K562 (cell line): ENCODE measurements at regions not wholly inside any gene's neighbourhood (a gene's known extent, or its start where the extent isn't known, plus 50 kb on each side); places are given as distances from the start of the nearest gene placed in this dataset.
A peak's percentile ranks its signal among the peaks of the same experiment; 100 is the strongest.

Source experiments
- BRD9 ChIP-seq: fragments of 450-650 bp; IDR thresholded peaks from 2 replicates; pipeline ENCODE4 v1.6.1; 2018; ENCODE audit warnings: low read depth; ENCODE audit not compliant: partially characterized antibody
- FOXJ2 ChIP-seq: fragments of 200-800 bp; sonication (Bioruptor generic); IDR thresholded peaks from 2 replicates; pipeline ENCODE4 v1.6.1; 2016; ENCODE audit warnings: missing genetic modification characterization, missing compliant biosample characterization
- FOXK1 ChIP-seq: sonication (generic); formaldehyde crosslinking; IDR thresholded peaks from 2 replicates; pipeline ENCODE4 v1.8.0; 2022; ENCODE audit warnings: missing genetic modification reagents, mild to moderate bottlenecking, borderline replicate concordance
- FOXP1 ChIP-seq: sonication (generic); formaldehyde crosslinking; IDR thresholded peaks from 2 replicates; pipeline ENCODE4 v1.8.0; 2022; ENCODE audit warnings: mild to moderate bottlenecking, missing genetic modification reagents
- KLF1 ChIP-seq: fragments of 450-650 bp; IDR thresholded peaks from 2 replicates; pipeline ENCODE4 v1.6.1; 2016; ENCODE audit warnings: missing genetic modification characterization, missing compliant biosample characterization
- MTA2 ChIP-seq: fragments of 450-650 bp; IDR thresholded peaks from 2 replicates; pipeline ENCODE4 v1.6.1; 2016; ENCODE audit warnings: low read depth
- MTA3 ChIP-seq: fragments of 450-650 bp; formaldehyde crosslinking; IDR thresholded peaks from 2 replicates; pipeline ENCODE4 v1.6.1; 2017; ENCODE audit warnings: mild to moderate bottlenecking, borderline replicate concordance
- NR2C2 ChIP-seq, 2 experiments: fragments of 200-800 bp in 1 of 2; sonication (Bioruptor generic) in 1 of 2; sonication (generic) in 1 of 2; formaldehyde crosslinking in 1 of 2; IDR thresholded peaks; 2 replicates each; pipeline versions ENCODE4 v1.6.1 to v1.8.0; 2016 to 2022; ENCODE audit warnings: mild to moderate bottlenecking in 1 of 2, missing compliant biosample characterization in 1 of 2, missing genetic modification characterization in 1 of 2, missing genetic modification reagents in 1 of 2
- RCOR1 ChIP-seq, 2 experiments: IDR thresholded peaks; 2 replicates each; pipeline ENCODE4 v1.6.1; 2012; ENCODE audit warnings: low read depth in 2 of 2, low read length in 2 of 2, borderline replicate concordance in 1 of 2, improper control_type of control experiment in 1 of 2
- SIRT6 ChIP-seq: IDR thresholded peaks from one replicate; pipeline ENCODE4 v1.6.1; 2012; ENCODE audit warnings: low read depth, mild to moderate bottlenecking, control low read depth, inconsistent platforms, low read length, moderate library complexity
- SMAD2 ChIP-seq: fragments of 150-350 bp; IDR thresholded peaks from 2 replicates; pipeline ENCODE4 v1.6.1; 2014; ENCODE audit warnings: low read depth, mild to moderate bottlenecking, low read length
- SP1 ChIP-seq: sonication (generic); formaldehyde crosslinking; IDR thresholded peaks from 2 replicates; pipeline ENCODE4 v1.8.1; 2022; ENCODE audit warnings: mild to moderate bottlenecking, missing genetic modification reagents
- STAT5B ChIP-seq: fragments of 250-450 bp; sonication (Bioruptor Pico); IDR thresholded peaks from 2 replicates; pipeline ENCODE4 v1.8.0; 2021; ENCODE audit warnings: mild to moderate bottlenecking, inconsistent platforms
- TRIM25 ChIP-seq: fragments of 450-650 bp; IDR thresholded peaks from 2 replicates; pipeline ENCODE4 v1.7.0; 2016; ENCODE audit warnings: borderline replicate concordance
- ZKSCAN1 ChIP-seq: fragments of 150-350 bp; IDR thresholded peaks from 2 replicates; pipeline ENCODE4 v1.6.1; 2016; ENCODE audit warnings: low read depth, low read length
- ZNF316 ChIP-seq: fragments of 450-650 bp; IDR thresholded peaks from 2 replicates; pipeline ENCODE4 v1.6.1; 2016
- ZNF41 ChIP-seq: fragments of 250-450 bp; sonication (Bioruptor Pico); conservative IDR thresholded peaks from 2 replicates; pipeline ENCODE4 v1.4.0; 2020; ENCODE audit warnings: mild to moderate bottlenecking
- ZNF57 ChIP-seq: fragments of 450-650 bp; formaldehyde crosslinking; IDR thresholded peaks from 2 replicates; pipeline ENCODE4 v1.4.0; 2020; ENCODE audit warnings: mild to moderate bottlenecking, moderate library complexity
- ZNF609 ChIP-seq: sonication (generic); formaldehyde crosslinking; IDR thresholded peaks from 2 replicates; pipeline ENCODE4 v1.8.1; 2023; ENCODE audit warnings: missing genetic modification reagents, mild to moderate bottlenecking, borderline replicate concordance
- TF ChIP-seq, protein P1 (sequence below): fragments of 250-450 bp; sonication (Bioruptor Pico); IDR thresholded peaks from 2 replicates; pipeline ENCODE4 v1.8.0; 2021; ENCODE audit warnings: mild to moderate bottlenecking, moderate library complexity

DNA sequence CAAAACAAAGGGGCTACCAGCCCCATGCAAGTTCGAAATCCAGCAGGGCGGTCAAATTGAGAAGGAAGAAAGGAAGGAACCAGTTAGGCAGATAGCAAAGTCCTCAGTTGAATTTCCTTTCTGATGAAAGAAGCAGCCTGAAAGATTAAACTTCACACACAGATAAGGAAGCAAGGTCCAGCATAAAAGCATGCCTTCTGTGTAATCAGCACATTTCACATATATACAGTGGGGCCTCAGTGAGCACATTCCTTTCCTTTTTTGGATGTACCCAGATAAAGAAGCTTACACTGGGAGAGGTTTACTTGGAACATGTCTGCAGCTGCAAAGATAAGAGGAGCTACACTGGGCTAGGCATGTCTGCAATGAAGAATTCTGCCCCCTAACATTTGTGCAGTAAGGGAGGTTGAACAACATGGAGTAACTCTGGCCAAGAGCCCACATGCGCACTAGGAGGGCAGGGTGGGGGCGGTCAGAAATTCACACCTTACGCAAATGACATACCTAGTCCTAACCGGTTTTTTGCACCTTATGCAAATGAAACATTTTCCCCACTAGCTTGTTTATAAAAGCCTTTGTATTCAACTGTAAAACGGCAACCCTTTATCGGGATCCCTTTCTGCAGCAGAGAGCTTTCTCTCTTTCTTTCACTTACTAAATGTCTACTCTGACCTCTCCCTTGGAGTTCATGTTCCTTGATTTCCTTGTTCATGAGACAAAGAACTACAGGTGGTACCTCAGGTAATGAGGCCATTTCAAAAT is 149.7 kb upstream of the FBXL17 start (continued):
- TF ChIP-seq TRIM25 (no peak), SP1 (CRISPR knock-in tag) (peak; percentile 46; the same call in 1 of the 2 replicates), ZNF41 (CRISPR knock-in tag) (peak; percentile 99), SIRT6 (no peak), STAT5B (CRISPR knock-in tag) (peak; percentile 97), SMAD2 (no peak), NR2C2 (CRISPR knock-in tag; IDR thresholded peaks at IDR 0.05) (no peak), NR2C2 (tag; IDR thresholded peaks at IDR 0.05) (peak; percentile 89), FOXJ2 (tag) (peak; percentile 92; the same call in 1 of the 2 replicates), FOXP1 (peak; percentile 30; the same call in 1 of the 2 replicates), MTA3 (peak; percentile 87), ZNF609 (CRISPR knock-in tag) (no peak; the same call in 1 of the 2 replicates), ZNF316 (peak; percentile 98), FOXK1 (no peak), MTA2 (peak; percentile 89), ZKSCAN1 (0 out of 2 replicates have a peak, but pooled peaks have one; percentile 32), BRD9 (peak; percentile 76), RCOR1 (IDR thresholded peaks at IDR 0.05; ENCODE audit: borderline replicate concordance in 1 of 2, low read depth in 2 of 2, low read length in 2 of 2) (peak; percentile 94 to 95), KLF1 (tag) (peak; percentile 91), ZNF57 (CRISPR knock-in tag) (peak; percentile 96)
- TF ChIP-seq, protein P1, sequence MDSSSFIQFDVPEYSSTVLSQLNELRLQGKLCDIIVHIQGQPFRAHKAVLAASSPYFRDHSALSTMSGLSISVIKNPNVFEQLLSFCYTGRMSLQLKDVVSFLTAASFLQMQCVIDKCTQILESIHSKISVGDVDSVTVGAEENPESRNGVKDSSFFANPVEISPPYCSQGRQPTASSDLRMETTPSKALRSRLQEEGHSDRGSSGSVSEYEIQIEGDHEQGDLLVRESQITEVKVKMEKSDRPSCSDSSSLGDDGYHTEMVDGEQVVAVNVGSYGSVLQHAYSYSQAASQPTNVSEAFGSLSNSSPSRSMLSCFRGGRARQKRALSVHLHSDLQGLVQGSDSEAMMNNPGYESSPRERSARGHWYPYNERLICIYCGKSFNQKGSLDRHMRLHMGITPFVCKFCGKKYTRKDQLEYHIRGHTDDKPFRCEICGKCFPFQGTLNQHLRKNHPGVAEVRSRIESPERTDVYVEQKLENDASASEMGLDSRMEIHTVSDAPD (CRISPR knock-in tag) = peak; percentile 98
